Gastrocnemius medialis (tissue), 4 donors: ENCODE measurements at regions not wholly inside any gene's neighbourhood (a gene's known extent, or its start where the extent isn't known, plus 50 kb on each side); places are given as distances from the start of the nearest gene placed in this dataset.

Experiments
- CTCF ChIP-seq, 5 experiments: fragments of 450-650 bp in 3 of 5; fragments of 200-600 bp in 2 of 5; sonication (generic) in 2 of 5; IDR thresholded peaks in 4 of 5; conservative IDR thresholded peaks in 1 of 5; 1 replicate in 4 of 5; 2 replicates in 1 of 5; pipeline ENCODE4 v1.5.1; 2016 to 2019; ENCODE audit warnings: antibody characterized with exemption in 5 of 5, mild to moderate bottlenecking in 3 of 5, moderate library complexity in 3 of 5
- POLR2A ChIP-seq, 2 donors: fragments of 450-650 bp; IDR thresholded peaks; one replicate each; pipeline ENCODE4 v1.6.1; 2017; ENCODE audit warnings: antibody characterized with exemption in 2 of 2, mild to moderate bottlenecking in 2 of 2, moderate library complexity in 2 of 2

GRCh38 chr3:86175593-86176444 lies 815.1 kb downstream of the VGLL3 start:
- TF ChIP-seq CTCF (IDR thresholded peaks at IDR 0.05 in 4 of 5, conservative IDR thresholded peaks at IDR 0.05 in 1 of 5) (no peak), POLR2A (IDR thresholded peaks at IDR 0.05) (no peak)
